ENCODE measurements at regions not wholly inside any gene's neighbourhood (a gene's known extent, or its start where the extent isn't known, plus 50 kb on each side); places are given as distances from the start of the nearest gene placed in this dataset.

- peaks cover 9% of the 10 kb centered on the region for H3K4me1 ChIP-seq (ENCODE audit: insufficient read depth)
- H3K4me3 ChIP-seq = no peak overlapping the region
- H3K27me3 ChIP-seq = no peaks in the 10 kb centered on the region
- no peak for DNase-seq
- no peak overlapping the region for H3K27ac ChIP-seq
- H3K36me3 ChIP-seq = no peaks in the 10 kb centered on the region
- 67 to 79% (median 73%) methylated on average over 3 of the region's 3 CpGs for WGBS, 3 donors
- TF ChIP-seq POLR2A (IDR thresholded peaks at IDR 0.05) (no peak), EP300 (IDR thresholded peaks at IDR 0.05) (no peak), CTCF (IDR thresholded peaks at IDR 0.05) (no peak)
- no peaks in the 10 kb centered on the region for H3K9me3 ChIP-seq
- intact Hi-C loops (cut with DNase I) = no loop called here
These were observed 921.8 kb downstream of the UQCRFS1 start for GRCh38 chr19:28290963-28291657.

GRCh38 chr19:28289295-28290063 is 923.5 kb downstream of the UQCRFS1 start:
- 9 to 16% (median 15%) methylated on average over 9 of the region's 9 CpGs for WGBS, 3 donors
- H3K36me3 ChIP-seq = no peaks in the 10 kb centered on the region
- peaks cover 9% of the 10 kb centered on the region for H3K4me1 ChIP-seq (ENCODE audit: insufficient read depth)
- DNase-seq = no peak
- H3K27me3 ChIP-seq = no peaks in the 10 kb centered on the region
- H3K4me3 ChIP-seq = no peak overlapping the region
- no peak overlapping the region for H3K27ac ChIP-seq
- intact Hi-C loops (cut with DNase I) = no loop called here
- H3K9me3 ChIP-seq = no peaks in the 10 kb centered on the region
- TF ChIP-seq CTCF (IDR thresholded peaks at IDR 0.05) = no peak
- TF ChIP-seq POLR2A (IDR thresholded peaks at IDR 0.05) = no peak
- no peak for TF ChIP-seq EP300 (IDR thresholded peaks at IDR 0.05)

- DNase-seq = no peak
- TF ChIP-seq CTCF (IDR thresholded peaks at IDR 0.05) (no peak), POLR2A (IDR thresholded peaks at IDR 0.05) (no peak), EP300 (IDR thresholded peaks at IDR 0.05) (no peak)
These were observed 924.2 kb downstream of the UQCRFS1 start for GRCh38 chr19:28288572-28289264.

GRCh38 chr19:28285917-28286316 is 927.0 kb downstream of the UQCRFS1 start:
- WGBS, 3 donors = 81 to 92% (median 87%) methylated on average over 2 of the region's 2 CpGs
- peaks cover 9% of the 10 kb centered on the region for H3K4me1 ChIP-seq (ENCODE audit: insufficient read depth)
- DNase-seq = no peak
- intact Hi-C loops (cut with DNase I) = no loop called here
- no peak overlapping the region for H3K27ac ChIP-seq
- H3K36me3 ChIP-seq = no peaks in the 10 kb centered on the region
- no peaks in the 10 kb centered on the region for H3K27me3 ChIP-seq
- H3K4me3 ChIP-seq = no peak overlapping the region
- no peak for TF ChIP-seq EP300 (IDR thresholded peaks at IDR 0.05)
- TF ChIP-seq POLR2A (IDR thresholded peaks at IDR 0.05) = no peak
- no peak for TF ChIP-seq CTCF (IDR thresholded peaks at IDR 0.05)
- H3K9me3 ChIP-seq = no peaks in the 10 kb centered on the region

More at GRCh38 chr19:28288572-28289264, 924.2 kb downstream of the UQCRFS1 start:
- H3K9me3 ChIP-seq = no peaks in the 10 kb centered on the region
- H3K27ac ChIP-seq = no peak overlapping the region
- intact Hi-C loops (cut with DNase I) = no loop called here
- H3K4me3 ChIP-seq = no peak overlapping the region
- no peaks in the 10 kb centered on the region for H3K36me3 ChIP-seq
- H3K4me1 ChIP-seq (ENCODE audit: insufficient read depth) = peaks cover 9% of the 10 kb centered on the region
- WGBS, 3 donors = 24 to 26% (median 25%) methylated on average over 5 of the region's 5 CpGs
- H3K27me3 ChIP-seq = no peaks in the 10 kb centered on the region
